ENCODE measurements at regions not wholly inside any gene's neighbourhood (a gene's known extent, or its start where the extent isn't known, plus 50 kb on each side); places are given as distances from the start of the nearest gene placed in this dataset.

- Histone ChIP-seq H3K18ac (ENCODE audit: low read depth, low read length) (no peak overlapping the region), H3K4ac (ENCODE audit: low read depth, low read length) (no peak overlapping the region), H3K27ac (ENCODE audit: insufficient read depth, low read length) (no peak overlapping the region), H3K4me2 (ENCODE audit: low read depth, low read length) (no peak overlapping the region), H4K8ac (ENCODE audit: low read depth in 2 of 2, low read length in 2 of 2) (no peak overlapping the region), H3K9me3 (ENCODE audit: control insufficient read depth, insufficient read depth, low read length) (peaks cover 16% of the 10 kb centered on the region; the same call in 1 of the 2 replicates), H3K9ac (ENCODE audit: low read depth, low read length) (no peak overlapping the region), H3K4me1 (ENCODE audit: control insufficient read depth, insufficient read depth, low read length) (no peaks in the 10 kb centered on the region), H4K5ac (ENCODE audit: low read depth, low read length) (no peak overlapping the region), H2BK5ac (ENCODE audit: low read depth, low read length, poor library complexity, severe bottlenecking) (no peak overlapping the region), H4K91ac (ENCODE audit: insufficient read depth, low read depth, low read length) (no peak overlapping the region), H2BK15ac (ENCODE audit: low read depth, low read length) (no peak overlapping the region), H3K27me3 (ENCODE audit: control insufficient read depth, insufficient read depth, low read length) (no peaks in the 10 kb centered on the region), H3K9me1 (ENCODE audit: insufficient read depth, low read length) (no peaks in the 10 kb centered on the region), H2AFZ (replicated peaks; ENCODE audit: low read length, poor library complexity) (no peak overlapping the region), H3K14ac (replicated peaks; ENCODE audit: low read depth, low read length) (no peak overlapping the region), H2BK20ac (ENCODE audit: low read depth, low read length) (no peak overlapping the region), H3K56ac (ENCODE audit: extremely low read depth, insufficient read depth, low read length) (no peak overlapping the region), H3K36me3 (ENCODE audit: control insufficient read depth, insufficient read depth, low read length) (no peaks in the 10 kb centered on the region), H3K4me3 (ENCODE audit: insufficient read depth, low read depth, low read length) (no peak overlapping the region), H2AK5ac (ENCODE audit: low read depth, low read length) (no peak overlapping the region), H2AK9ac (replicated peaks; ENCODE audit: low read depth, low read length, poor library complexity) (no peak overlapping the region), H2BK120ac (ENCODE audit: low read depth, low read length) (no peak overlapping the region), H4K20me1 (ENCODE audit: insufficient read depth, low read length) (no peaks in the 10 kb centered on the region), H3K79me1 (ENCODE audit: low read depth in 1 of 2, low read length in 2 of 2) (no peaks in the 10 kb centered on the region), H3K23ac (ENCODE audit: low read depth, low read length) (no peak overlapping the region)
- intact Hi-C loops (cut with micrococcal nuclease) (no loop called here), in situ Hi-C loops (cut with MboI; ENCODE audit: low sequenced_read_pairs) (no loop called here), dilution Hi-C loops (cut with HindIII; ENCODE audit: low sequenced_read_pairs, unreplicated experiment) (no loop called here)
- no TSS peak for BruUV-seq (replicated peaks)
- WGBS, 2 experiments (ENCODE audit: extremely low coverage in 2 of 2, insufficient read length in 1 of 2): 52% methylated on average over 6 of the region's 14 CpGs; no CpG with 5 or more reads in 1 of the 2 experiments
- POLR2A ChIA-PET (ENCODE audit: unreplicated experiment): no interaction called here
- CTCF ChIA-PET: no interaction called here
- TF ChIP-seq RCOR1 (IDR thresholded peaks at IDR 0.05; ENCODE audit: insufficient replicate concordance, low read length): no peak
- no peak for TF ChIP-seq FOS (IDR thresholded peaks at IDR 0.05; ENCODE audit: low read depth, low read length)
- TF ChIP-seq BHLHE40 (IDR thresholded peaks at IDR 0.05; ENCODE audit: low read depth, low read length): no peak
- no peak for TF ChIP-seq SMC3 (IDR thresholded peaks at IDR 0.05; ENCODE audit: low read depth, low read length)
- no peak for TF ChIP-seq RFX5 (IDR thresholded peaks at IDR 0.05; ENCODE audit: low read depth, low read length)
- TF ChIP-seq MAZ (IDR thresholded peaks at IDR 0.05; ENCODE audit: borderline replicate concordance, low read depth, low read length): no peak
- TF ChIP-seq USF2 (IDR thresholded peaks at IDR 0.05; ENCODE audit: low read depth, low read length): no peak
- no peak for TF ChIP-seq POLR2A (IDR thresholded peaks at IDR 0.05; ENCODE audit: low read depth, low read length)
- no peak for TF ChIP-seq MAFK (IDR thresholded peaks at IDR 0.05; ENCODE audit: low read depth, low read length)
- TF ChIP-seq NFE2L2 (IDR thresholded peaks at IDR 0.05; ENCODE audit: low read depth, low read length): no peak
- TF ChIP-seq RAD21 (IDR thresholded peaks at IDR 0.05; ENCODE audit: low read length): no peak
- TF ChIP-seq MXI1 (IDR thresholded peaks at IDR 0.05; ENCODE audit: borderline replicate concordance, low read depth, low read length): no peak
- no peak for TF ChIP-seq CEBPB (IDR thresholded peaks at IDR 0.05; ENCODE audit: low read depth, low read length)
- no peak for TF ChIP-seq CHD1 (IDR thresholded peaks at IDR 0.05; ENCODE audit: low read depth, low read length)
- TF ChIP-seq, protein P1, sequence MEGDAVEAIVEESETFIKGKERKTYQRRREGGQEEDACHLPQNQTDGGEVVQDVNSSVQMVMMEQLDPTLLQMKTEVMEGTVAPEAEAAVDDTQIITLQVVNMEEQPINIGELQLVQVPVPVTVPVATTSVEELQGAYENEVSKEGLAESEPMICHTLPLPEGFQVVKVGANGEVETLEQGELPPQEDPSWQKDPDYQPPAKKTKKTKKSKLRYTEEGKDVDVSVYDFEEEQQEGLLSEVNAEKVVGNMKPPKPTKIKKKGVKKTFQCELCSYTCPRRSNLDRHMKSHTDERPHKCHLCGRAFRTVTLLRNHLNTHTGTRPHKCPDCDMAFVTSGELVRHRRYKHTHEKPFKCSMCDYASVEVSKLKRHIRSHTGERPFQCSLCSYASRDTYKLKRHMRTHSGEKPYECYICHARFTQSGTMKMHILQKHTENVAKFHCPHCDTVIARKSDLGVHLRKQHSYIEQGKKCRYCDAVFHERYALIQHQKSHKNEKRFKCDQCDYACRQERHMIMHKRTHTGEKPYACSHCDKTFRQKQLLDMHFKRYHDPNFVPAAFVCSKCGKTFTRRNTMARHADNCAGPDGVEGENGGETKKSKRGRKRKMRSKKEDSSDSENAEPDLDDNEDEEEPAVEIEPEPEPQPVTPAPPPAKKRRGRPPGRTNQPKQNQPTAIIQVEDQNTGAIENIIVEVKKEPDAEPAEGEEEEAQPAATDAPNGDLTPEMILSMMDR (conservative IDR thresholded peaks at IDR 0.05; ENCODE audit: low read depth, low read length): no peak
- TF ChIP-seq ELK1 (IDR thresholded peaks at IDR 0.05; ENCODE audit: borderline replicate concordance, low read depth, low read length): no peak
- DNase-seq (no peak), ATAC-seq (ENCODE audit: low read depth) (no peak)
Measured at GRCh38 chrX:5390376-5390775, 838.3 kb downstream of the NLGN4X start.

Data from IMR-90 (cell line).